GM10248 (cell line): ENCODE measurements at regions not wholly inside any gene's neighbourhood (a gene's known extent, or its start where the extent isn't known, plus 50 kb on each side); places are given as distances from the start of the nearest gene placed in this dataset.
"Not testable (repeated sequence)": the region's sequence is repeated elsewhere in the genome, so short reads cannot be mapped to it uniquely, and the experiment has no call there.

Experiments used
- CTCF ChIA-PET: fragments of 300-600 bp; sonication (Branson Sonifier 250); formaldehyde crosslinking; extraction: SDS; loops from one replicate; lab custom pipeline; 2021; ENCODE audit warnings: antibody characterized with exemption; lab: Yijun Ruan, JAX
- POLR2A ChIA-PET: fragments of 350-650 bp; sonication (Branson Sonifier 250); formaldehyde crosslinking; extraction: SDS; loops from one replicate; lab custom pipeline; 2020; ENCODE audit warnings: antibody characterized with exemption; lab: Yijun Ruan, JAX
- DNase-seq: peaks from one replicate; pipeline ENCODE4 v3.0.0; 2012; ENCODE audit errors: extremely low spot score
- CTCF ChIP-seq: IDR thresholded peaks from 2 replicates; pipeline ENCODE4 v1.5.1; 2012; ENCODE audit warnings: mild to moderate bottlenecking, low read depth; ENCODE audit errors: extremely low read depth, missing control alignments, control extremely low read depth

- no peak for DNase-seq
- CTCF ChIA-PET = no interaction called here
- POLR2A ChIA-PET = no interaction called here
- TF ChIP-seq CTCF = no peak
Measured at GRCh38 chr22:33180356-33180755, 122.2 kb upstream of the SYN3 start.

GRCh38 chr22:33167998-33168790 lies 110.0 kb upstream of the SYN3 start:
- ChIA-PET POLR2A (no interaction called here), CTCF (no interaction called here)
- DNase-seq = no peak
- no peak for TF ChIP-seq CTCF

- POLR2A ChIA-PET = no interaction called here
- CTCF ChIA-PET = no interaction called here
- TF ChIP-seq CTCF = no peak
- no peak for DNase-seq
Measured at GRCh38 chr22:33166206-33166605, 108.0 kb upstream of the SYN3 start.

GRCh38 chr22:33163815-33164214 lies 105.6 kb upstream of the SYN3 start:
- no peak for TF ChIP-seq CTCF
- POLR2A ChIA-PET = no interaction called here
- CTCF ChIA-PET = no interaction called here
- DNase-seq = no peak

- DNase-seq = no peak
- ChIA-PET POLR2A (no interaction called here), CTCF (no interaction called here)
- TF ChIP-seq CTCF = no peak
Measured at GRCh38 chr22:33162196-33162595, 104.0 kb upstream of the SYN3 start.

GRCh38 chr22:33160525-33160924 lies 102.3 kb upstream of the SYN3 start:
- DNase-seq = no peak
- no peak for TF ChIP-seq CTCF
- POLR2A ChIA-PET = no interaction called here
- CTCF ChIA-PET = no interaction called here

- CTCF ChIA-PET, POLR2A ChIA-PET, DNase-seq: not testable (repeated sequence)
Measured at GRCh38 chr22:33154967-33155366, 96.8 kb upstream of the SYN3 start.
